Osteoblast (primary cell): ENCODE measurements at regions not wholly inside any gene's neighbourhood (a gene's known extent, or its start where the extent isn't known, plus 50 kb on each side); places are given as distances from the start of the nearest gene placed in this dataset.

ENCODE experiments used
- DNase-seq: peaks from one replicate; pipeline ENCODE4 v3.0.0; 2011; ENCODE audit warnings: low spot score, mixed read lengths; ENCODE audit not compliant: insufficient read length; ENCODE audit errors: missing footprints
- H2AFZ ChIP-seq: 2 replicates; pipeline ENCODE4 v1.6.0; 2011; ENCODE audit warnings: mild to moderate bottlenecking, low read length
- H3K27ac ChIP-seq: 2 replicates; pipeline ENCODE4 v1.5.1; 2011; ENCODE audit warnings: mild to moderate bottlenecking, low read depth, low read length, moderate library complexity
- H3K27me3 ChIP-seq: 2 replicates; pipeline ENCODE4 v1.6.0; 2012; ENCODE audit warnings: mild to moderate bottlenecking, control low read depth, inconsistent platforms, low read length, moderate library complexity; ENCODE audit not compliant: insufficient read depth
- H3K36me3 ChIP-seq: 2 replicates; pipeline ENCODE4 v1.5.1; 2011; ENCODE audit warnings: mild to moderate bottlenecking, low read length, control low read depth, moderate library complexity; ENCODE audit not compliant: insufficient read depth
- H3K4me1 ChIP-seq: 2 replicates; pipeline ENCODE4 v1.5.1; 2011; ENCODE audit warnings: mild to moderate bottlenecking, low read length, control low read depth, moderate library complexity; ENCODE audit not compliant: insufficient read depth
- H3K4me2 ChIP-seq: 2 replicates; pipeline ENCODE4 v1.6.0; 2011; ENCODE audit warnings: mild to moderate bottlenecking, low read length; ENCODE audit not compliant: insufficient read depth
- H3K4me3 ChIP-seq: fragments of 200-600 bp; sonication (generic); 3 replicates; pipeline ENCODE4 v1.5.1; 2012; ENCODE audit warnings: mild to moderate bottlenecking, low read length, inconsistent platforms; ENCODE audit not compliant: insufficient read depth
- H3K79me2 ChIP-seq: 2 replicates; pipeline ENCODE4 v1.6.0; 2012; ENCODE audit warnings: mild to moderate bottlenecking, low read length, control low read depth, inconsistent platforms; ENCODE audit not compliant: insufficient read depth
- H3K9me3 ChIP-seq: 2 replicates; pipeline ENCODE4 v1.5.1; 2011; ENCODE audit warnings: low read depth, low read length, control low read depth
- H4K20me1 ChIP-seq: 2 replicates; pipeline ENCODE4 v1.6.0; 2012; ENCODE audit warnings: mild to moderate bottlenecking, low read length, control low read depth; ENCODE audit not compliant: insufficient read depth
- CTCF ChIP-seq: IDR thresholded peaks from 2 replicates; pipeline ENCODE4 v1.5.1; 2011; ENCODE audit warnings: mild to moderate bottlenecking, low read depth, low read length, moderate library complexity; ENCODE audit errors: extremely low read depth

GRCh38 chr15:24733659-24734058, 58.1 kb downstream of the NPAP1 start:
- Histone ChIP-seq H3K4me3 (no peak overlapping the region), H3K4me2 (no peak overlapping the region), H3K36me3 (no peaks in the 10 kb centered on the region), H3K79me2 (no peaks in the 10 kb centered on the region), H3K27me3 (no peaks in the 10 kb centered on the region), H3K4me1 (no peaks in the 10 kb centered on the region), H3K27ac (no peak overlapping the region), H2AFZ (no peak overlapping the region), H4K20me1 (no peaks in the 10 kb centered on the region), H3K9me3 (peaks cover 8% of the 10 kb centered on the region)
- DNase-seq: no peak
- no peak for TF ChIP-seq CTCF

GRCh38 chr15:24734396-24734795, 58.8 kb downstream of the NPAP1 start:
- H3K9me3 ChIP-seq: peaks cover 9% of the 10 kb centered on the region
- H3K27ac ChIP-seq: no peak overlapping the region
- no peaks in the 10 kb centered on the region for H3K79me2 ChIP-seq
- H3K4me2 ChIP-seq: no peak overlapping the region
- no peaks in the 10 kb centered on the region for H3K27me3 ChIP-seq
- no peak for TF ChIP-seq CTCF
- no peak overlapping the region for H3K4me3 ChIP-seq
- H3K36me3 ChIP-seq: no peaks in the 10 kb centered on the region
- DNase-seq: no peak
- H3K4me1 ChIP-seq: no peaks in the 10 kb centered on the region
- no peaks in the 10 kb centered on the region for H4K20me1 ChIP-seq
- H2AFZ ChIP-seq: no peak overlapping the region

- no peak overlapping the region for H3K27ac ChIP-seq
- no peak for TF ChIP-seq CTCF
These were observed 69.7 kb downstream of the NPAP1 start for GRCh38 chr15:24745290-24745689.

GRCh38 chr15:24746094-24746493, 70.5 kb downstream of the NPAP1 start:
- Histone ChIP-seq H3K36me3 (no peaks in the 10 kb centered on the region), H4K20me1 (no peaks in the 10 kb centered on the region), H3K4me2 (no peak overlapping the region), H2AFZ (no peak overlapping the region), H3K9me3 (peaks cover 2% of the 10 kb centered on the region), H3K27ac (no peak overlapping the region), H3K27me3 (no peaks in the 10 kb centered on the region), H3K4me3 (no peak overlapping the region), H3K4me1 (no peaks in the 10 kb centered on the region), H3K79me2 (no peaks in the 10 kb centered on the region)
- no peak for DNase-seq
- TF ChIP-seq CTCF: no peak

More at GRCh38 chr15:24745290-24745689, 69.7 kb downstream of the NPAP1 start:
- Histone ChIP-seq H3K36me3 (no peaks in the 10 kb centered on the region), H4K20me1 (no peaks in the 10 kb centered on the region), H3K4me1 (no peaks in the 10 kb centered on the region), H3K4me2 (no peak overlapping the region), H3K9me3 (peaks cover 2% of the 10 kb centered on the region), H2AFZ (no peak overlapping the region), H3K4me3 (no peak overlapping the region), H3K27me3 (no peaks in the 10 kb centered on the region), H3K79me2 (no peaks in the 10 kb centered on the region)
- DNase-seq: no peak
